Endothelial cell of umbilical vein (primary cell): ENCODE measurements at regions not wholly inside any gene's neighbourhood (a gene's known extent, or its start where the extent isn't known, plus 50 kb on each side); places are given as distances from the start of the nearest gene placed in this dataset.

Experiments used
- BruUV-seq: library from RNA; stranded (reverse); fragments of 400-500 nt; replicated peaks from 2 replicates; lab custom pipeline; 2021; lab: Mats Ljungman, UMichigan
- CTCF ChIA-PET: fragments of 300-600, 350-600 bp; sonication (Branson Sonifier 250); formaldehyde crosslinking; loops from one replicate; lab custom pipeline; 2021; ENCODE audit warnings: antibody characterized with exemption, inconsistent platforms; lab: Charles Lee
- POLR2A ChIA-PET: fragments of 300-600, 350-600 bp; sonication (Branson Sonifier 250); formaldehyde crosslinking; loops from one replicate; lab custom pipeline; 2021; ENCODE audit warnings: antibody characterized with exemption, inconsistent platforms; lab: Charles Lee
- DNase-seq: peaks from one replicate; pipeline ENCODE4 v3.0.0-alpha.2; 2011; ENCODE audit warnings: low read depth, low spot score
- FAIRE-seq: peaks from 2 replicates; lab custom pipeline; 2011; peaks lifted over from hg19 to GRCh38; lab: Jason Lieb, UNC
- H2AFZ ChIP-seq: 2 replicates; pipeline ENCODE4 v1.6.0; 2012; ENCODE audit warnings: low read depth, low read length, control low read depth, inconsistent platforms
- H3K27ac ChIP-seq: 2 replicates; pipeline ENCODE4 v1.5.1; 2011; ENCODE audit warnings: low read depth, mild to moderate bottlenecking, control low read depth, low read length, moderate library complexity; ENCODE audit not compliant: insufficient read depth
- H3K27me3 ChIP-seq, 2 experiments: 2 replicates each; pipeline versions ENCODE4 v1.6.0 to v1.6.1; 2011; ENCODE audit warnings: low read length in 2 of 2, mixed read lengths in 1 of 2; ENCODE audit not compliant: control insufficient read depth in 2 of 2, insufficient read depth in 2 of 2
- H3K36me3 ChIP-seq, 2 experiments: 2 replicates in 1 of 2; 3 replicates in 1 of 2; pipeline ENCODE4 v1.5.1; 2011; ENCODE audit warnings: low read length in 2 of 2, mild to moderate bottlenecking in 1 of 2, moderate library complexity in 1 of 2; ENCODE audit not compliant: control insufficient read depth in 2 of 2, insufficient read depth in 2 of 2; ENCODE audit errors: extremely low read depth in 1 of 2
- H3K4me1 ChIP-seq: 3 replicates; pipeline ENCODE4 v1.5.1; 2011; ENCODE audit warnings: mild to moderate bottlenecking, low read length; ENCODE audit not compliant: control insufficient read depth, insufficient read depth; ENCODE audit errors: extremely low read depth
- H3K4me2 ChIP-seq: 2 replicates; pipeline ENCODE4 v1.6.1; 2011; ENCODE audit warnings: low read length, control low read depth, mixed read lengths; ENCODE audit not compliant: insufficient read depth
- H3K4me3 ChIP-seq, 3 experiments: fragments of 200-600 bp in 1 of 3; sonication (generic), shearing (Covaris generic) in 1 of 3; replicated peaks in 1 of 3; 2 replicates each; pipeline ENCODE4 v1.5.1; 2011 to 2016; ENCODE audit warnings: control low read depth in 3 of 3, low read length in 3 of 3, mild to moderate bottlenecking in 2 of 3, inconsistent platforms in 1 of 3, low read depth in 1 of 3, moderate library complexity in 1 of 3; ENCODE audit not compliant: insufficient read depth in 1 of 3
- H3K79me2 ChIP-seq: 2 replicates; pipeline ENCODE4 v1.6.0; 2012; ENCODE audit warnings: low read length, inconsistent platforms; ENCODE audit not compliant: control insufficient read depth, insufficient read depth
- H3K9ac ChIP-seq: replicated peaks from 2 replicates; pipeline ENCODE3; 2011; ENCODE audit warnings: low read length, control low read depth; ENCODE audit not compliant: insufficient read depth; ENCODE audit errors: extremely low read depth
- H3K9me1 ChIP-seq: replicated peaks from 3 replicates; pipeline ENCODE4 v1.6.0; 2011; ENCODE audit warnings: mild to moderate bottlenecking, low read length; ENCODE audit not compliant: control insufficient read depth, insufficient read depth; ENCODE audit errors: extremely low read depth
- H3K9me3 ChIP-seq: replicated peaks from 2 replicates; pipeline ENCODE4 v1.5.1; 2012; ENCODE audit warnings: low read length, inconsistent platforms; ENCODE audit not compliant: control insufficient read depth, insufficient read depth
- H4K20me1 ChIP-seq: replicated peaks from 2 replicates; pipeline ENCODE3; 2011; ENCODE audit warnings: mild to moderate bottlenecking, low read length; ENCODE audit not compliant: control insufficient read depth, insufficient read depth; ENCODE audit errors: extremely low read depth
- CTCF ChIP-seq, 2 donors: IDR thresholded peaks; 1 replicate in 1 of 2; 2 replicates in 1 of 2; pipeline ENCODE4 v1.5.1; 2011; ENCODE audit warnings: low read length in 2 of 2, mild to moderate bottlenecking in 2 of 2, moderate library complexity in 2 of 2, control low read depth in 1 of 2, inconsistent platforms in 1 of 2, low read depth in 1 of 2; ENCODE audit not compliant: insufficient read depth in 1 of 2; ENCODE audit errors: extremely low read depth in 1 of 2
- EZH2 ChIP-seq: IDR thresholded peaks from 2 replicates; pipeline ENCODE4 v1.6.1; 2012; ENCODE audit warnings: borderline replicate concordance, low read depth, mild to moderate bottlenecking, moderate library complexity, low read length, inconsistent platforms; ENCODE audit not compliant: severe bottlenecking
- FOS ChIP-seq: IDR thresholded peaks from 2 replicates; pipeline ENCODE4 v1.6.1; 2011; ENCODE audit warnings: mild to moderate bottlenecking, low read length, moderate library complexity, borderline replicate concordance; ENCODE audit not compliant: insufficient read depth
- GATA2 ChIP-seq: IDR thresholded peaks from 2 replicates; pipeline ENCODE4 v1.7.0; 2011; ENCODE audit warnings: low read depth, mild to moderate bottlenecking, moderate library complexity, mixed read lengths, low read length; ENCODE audit not compliant: insufficient read length, insufficient read depth
- JUN ChIP-seq: IDR thresholded peaks from 2 replicates; pipeline ENCODE4 v1.6.1; 2011; ENCODE audit warnings: borderline replicate concordance, low read depth; ENCODE audit not compliant: insufficient read length, insufficient read depth
- MAX ChIP-seq: IDR thresholded peaks from 2 replicates; pipeline ENCODE4 v1.6.1; 2011; ENCODE audit not compliant: insufficient read depth, insufficient read length
- MYC ChIP-seq: IDR thresholded peaks from one replicate; pipeline ENCODE4 v1.6.1; 2011; ENCODE audit warnings: mild to moderate bottlenecking, low read depth, low read length
- POLR2A ChIP-seq: IDR thresholded peaks from 2 replicates; pipeline ENCODE4 v1.6.1; 2012; ENCODE audit warnings: low read depth, mild to moderate bottlenecking, control low read depth, low read length
- POLR2AphosphoS5 ChIP-seq: IDR thresholded peaks from 2 replicates; pipeline ENCODE4 v1.6.1; 2012; ENCODE audit warnings: low read depth, mild to moderate bottlenecking, control low read depth, low read length, moderate library complexity; ENCODE audit not compliant: insufficient read depth
- dilution Hi-C: fragments of 300-500 bp; cut with MboI; formaldehyde crosslinking; loops from one replicate; pipeline ENCODE4 v1.15.0; 2019; ENCODE audit warnings: low sequenced_read_pairs; ENCODE audit not compliant: extremely low pct_ligation_motif_present
- intact Hi-C: fragments of 100-400 bp; cut with micrococcal nuclease; formaldehyde crosslinking; loops from one replicate; pipeline ENCODE4 v1.10.0; 2022

- ChIA-PET CTCF (interaction anchor here (1.1 kb wide), 1 partner anchor 128 kb away, joined by 3 read pairs; no protein-coding TSS in a partner anchor), POLR2A (no interaction called here)
- Histone ChIP-seq H3K4me1 (no peaks in the 10 kb centered on the region), H3K36me3 (no peaks in the 10 kb centered on the region), H3K9me3 (no peaks in the 10 kb centered on the region), H3K27ac (no peak overlapping the region), H3K27me3 (no peaks in the 10 kb centered on the region), H3K4me3 (no peak overlapping the region), H3K9me1 (no peaks in the 10 kb centered on the region), H3K79me2 (no peaks in the 10 kb centered on the region), H2AFZ (no peak overlapping the region), H3K4me2 (no peak overlapping the region), H3K9ac (no peak overlapping the region), H4K20me1 (no peaks in the 10 kb centered on the region)
- dilution Hi-C loops = no loop called here
- no peak for DNase-seq
- intact Hi-C loops = no loop called here
- no TSS peak for BruUV-seq
- no peak for FAIRE-seq
- TF ChIP-seq JUN (no peak), FOS (no peak), CTCF (IDR thresholded peaks at IDR 0.05; ENCODE audit: extremely low read depth in 1 of 2, insufficient read depth in 1 of 2, low read depth in 1 of 2, low read length in 2 of 2) (no peak), POLR2A (no peak), GATA2 (no peak), MYC (no peak), MAX (no peak), POLR2AphosphoS5 (no peak), EZH2 (no peak)
Observed at GRCh38 chr12:76208129-76208528, 123.6 kb upstream of the NAP1L1 start.
